Mesenchymal stem cell (in vitro differentiated cells and primary cell): ENCODE measurements at regions not wholly inside any gene's neighbourhood (a gene's known extent, or its start where the extent isn't known, plus 50 kb on each side); places are given as distances from the start of the nearest gene placed in this dataset.
A peak's percentile ranks its signal among the peaks of the same experiment; 100 is the strongest.

Experiments used
- DNase-seq: peaks from one replicate; pipeline ENCODE4 v3.0.0-alpha.2; 2013
- H2AFZ ChIP-seq: one replicate; pipeline ENCODE4 v1.6.1; 2013; ENCODE audit warnings: low read depth, mild to moderate bottlenecking, control low read depth, inconsistent platforms, low read length, moderate library complexity
- H2AK5ac ChIP-seq: 2 replicates; pipeline ENCODE4 v1.6.1; 2013; ENCODE audit warnings: low read length, moderate library complexity, mild to moderate bottlenecking, inconsistent platforms; ENCODE audit not compliant: severe bottlenecking
- H2BK120ac ChIP-seq: one replicate; pipeline ENCODE4 v1.6.1; 2013; ENCODE audit warnings: low read depth, mild to moderate bottlenecking, inconsistent platforms, low read length, moderate library complexity
- H2BK12ac ChIP-seq, 2 experiments: one replicate each; pipeline ENCODE4 v1.6.1; 2013; ENCODE audit warnings: inconsistent platforms in 2 of 2, low read length in 2 of 2, mild to moderate bottlenecking in 2 of 2, moderate library complexity in 2 of 2, control low read depth in 1 of 2
- H2BK15ac ChIP-seq: one replicate; pipeline ENCODE4 v1.6.1; 2013; ENCODE audit warnings: mild to moderate bottlenecking, low read depth, inconsistent platforms; ENCODE audit not compliant: poor library complexity, severe bottlenecking
- H2BK5ac ChIP-seq: 2 replicates; pipeline ENCODE4 v1.6.1; 2013; ENCODE audit warnings: low read depth, mild to moderate bottlenecking, low read length, control low read depth, inconsistent platforms; ENCODE audit not compliant: poor library complexity, severe bottlenecking
- H3K14ac ChIP-seq, 2 experiments: one replicate each; pipeline ENCODE4 v1.6.1; 2013; ENCODE audit warnings: inconsistent platforms in 2 of 2, low read length in 2 of 2, control low read depth in 1 of 2, mild to moderate bottlenecking in 1 of 2, moderate library complexity in 1 of 2
- H3K18ac ChIP-seq, 2 experiments: one replicate each; pipeline ENCODE4 v1.6.1; 2013; ENCODE audit warnings: inconsistent platforms in 2 of 2, low read length in 2 of 2, control low read depth in 1 of 2, low read depth in 1 of 2, mild to moderate bottlenecking in 1 of 2
- H3K23ac ChIP-seq, 2 experiments: one replicate each; pipeline ENCODE4 v1.6.1; 2013; ENCODE audit warnings: inconsistent platforms in 2 of 2, low read length in 2 of 2, mild to moderate bottlenecking in 2 of 2, moderate library complexity in 2 of 2, control low read depth in 1 of 2
- H3K27ac ChIP-seq: 2 replicates; pipeline ENCODE4 v1.5.1; 2013; ENCODE audit warnings: mild to moderate bottlenecking, moderate library complexity, low read length, control low read depth, inconsistent platforms; ENCODE audit not compliant: poor library complexity, severe bottlenecking
- H3K27me3 ChIP-seq, 2 experiments: 2 replicates each; pipeline versions ENCODE4 v1.6.1 to v1.7.0; 2013; ENCODE audit warnings: low read length in 2 of 2, mild to moderate bottlenecking in 2 of 2, moderate library complexity in 2 of 2, control low read depth in 1 of 2, inconsistent platforms in 1 of 2; ENCODE audit not compliant: control insufficient read depth in 1 of 2, insufficient read depth in 1 of 2
- H3K36me3 ChIP-seq, 2 experiments: 2 replicates each; pipeline versions ENCODE4 v1.6.1 to v1.7.0; 2013; ENCODE audit warnings: low read length in 2 of 2, control low read depth in 1 of 2, inconsistent platforms in 1 of 2, low read depth in 1 of 2, mild to moderate bottlenecking in 1 of 2; ENCODE audit not compliant: insufficient read depth in 2 of 2, control insufficient read depth in 1 of 2
- H3K4ac ChIP-seq, 2 experiments: one replicate each; pipeline ENCODE4 v1.6.1; 2013; ENCODE audit warnings: inconsistent platforms in 2 of 2, low read length in 2 of 2, mild to moderate bottlenecking in 2 of 2, moderate library complexity in 2 of 2, control low read depth in 1 of 2, low read depth in 1 of 2
- H3K4me1 ChIP-seq: 2 replicates; pipeline ENCODE4 v1.6.1; 2013; ENCODE audit warnings: low read depth, low read length, control low read depth; ENCODE audit not compliant: control insufficient read depth, insufficient read depth
- H3K4me2 ChIP-seq: 2 replicates; pipeline ENCODE4 v1.6.1; 2013; ENCODE audit warnings: low read length, mild to moderate bottlenecking, inconsistent platforms; ENCODE audit not compliant: poor library complexity, severe bottlenecking
- H3K4me3 ChIP-seq, 2 experiments: 2 replicates each; pipeline versions ENCODE4 v1.5.1 to v1.7.0; 2013; ENCODE audit warnings: low read length in 2 of 2, mild to moderate bottlenecking in 2 of 2, control low read depth in 1 of 2, low read depth in 1 of 2; ENCODE audit not compliant: insufficient read depth in 1 of 2
- H3K79me1 ChIP-seq: replicated peaks from 2 replicates; pipeline ENCODE4 v1.6.1; 2013; ENCODE audit warnings: mild to moderate bottlenecking, control low read depth, low read length, inconsistent platforms; ENCODE audit not compliant: poor library complexity, severe bottlenecking
- H3K9ac ChIP-seq: 2 replicates; pipeline ENCODE4 v1.7.0; 2013; ENCODE audit warnings: mild to moderate bottlenecking, low read length, moderate library complexity
- H3K9me3 ChIP-seq: 2 replicates; pipeline ENCODE4 v1.7.0; 2013; ENCODE audit warnings: mild to moderate bottlenecking, low read length; ENCODE audit not compliant: control insufficient read depth
- H4K8ac ChIP-seq: one replicate; pipeline ENCODE4 v1.6.1; 2013; ENCODE audit warnings: inconsistent platforms, mild to moderate bottlenecking, low read length, moderate library complexity
- H4K91ac ChIP-seq: one replicate; pipeline ENCODE4 v1.6.1; 2013; ENCODE audit warnings: mild to moderate bottlenecking, low read length, inconsistent platforms
- WGBS: methylation state at CpG from one replicate; pipeline ENCODE4 v1.1.7; 2013; ENCODE audit warnings: mixed read lengths; 5-methylcytosine and 5-hydroxymethylcytosine counted together

DNA sequence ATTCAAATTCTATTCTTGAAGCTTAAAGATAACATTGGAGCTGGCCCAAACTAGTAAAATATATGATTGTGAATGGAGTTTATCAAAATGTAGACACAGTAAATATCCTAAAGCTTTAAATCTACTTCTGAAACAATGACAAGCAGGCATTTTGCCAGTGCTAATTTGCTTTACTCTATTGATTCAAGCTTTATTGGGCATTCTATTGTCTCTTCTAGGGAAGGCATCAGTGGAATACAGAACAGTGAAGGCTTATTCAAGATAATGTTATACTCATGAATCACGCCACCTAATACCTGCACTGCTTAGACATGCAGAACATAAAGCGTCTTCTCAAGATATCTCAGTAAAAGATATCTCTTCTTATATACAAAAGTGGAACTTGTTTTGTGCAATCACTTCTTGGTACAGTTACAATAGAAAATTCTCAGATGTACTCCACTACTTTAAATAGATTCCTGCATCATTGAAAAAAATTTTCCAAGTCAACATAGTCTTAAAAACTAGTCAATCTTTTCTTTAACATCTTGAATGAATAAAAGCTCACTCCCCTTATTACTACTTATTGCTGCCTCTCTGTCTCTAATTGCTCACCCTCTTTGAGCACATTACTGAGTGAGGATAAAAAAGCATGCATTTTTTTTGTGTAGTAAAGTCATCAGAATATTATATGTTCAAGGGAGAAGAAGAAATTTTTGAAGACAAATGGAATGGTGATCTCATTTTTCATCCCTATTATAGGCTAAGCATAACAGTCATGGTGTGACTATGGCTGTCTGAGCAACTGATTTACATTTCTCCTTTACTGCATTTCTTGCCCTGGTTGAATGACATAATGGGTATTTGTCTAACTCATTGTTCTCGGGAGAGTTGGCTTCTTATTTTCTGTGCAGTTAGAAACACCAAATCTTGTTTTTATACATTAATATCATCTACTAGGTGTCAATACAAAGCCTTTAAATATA lies 98.0 kb upstream of the E2F7 start:
- Histone ChIP-seq H3K18ac (no peak overlapping the region), H2AFZ (no peak overlapping the region), H3K4ac (no peak overlapping the region), H3K9me3 (no peaks in the 10 kb centered on the region), H3K4me1 (no peaks in the 10 kb centered on the region), H2AK5ac (no peak overlapping the region), H3K4me2 (no peak overlapping the region), H3K36me3 (no peaks in the 10 kb centered on the region), H3K27me3 (no peaks in the 10 kb centered on the region), H2BK12ac (no peak overlapping the region), H3K9ac (no peak overlapping the region), H3K4me3 (no peak overlapping the region), H3K14ac (no peak overlapping the region), H2BK5ac (no peak overlapping the region), H3K79me1 (no peaks in the 10 kb centered on the region), H3K23ac (no peak overlapping the region), H2BK120ac (no peak overlapping the region), H4K8ac (no peak overlapping the region), H3K27ac (no peak overlapping the region), H2BK15ac (no peak overlapping the region), H4K91ac (no peak overlapping the region)
- no CpG with 5 or more reads among the region's 3 CpGs for WGBS
- no peak for DNase-seq

DNA sequence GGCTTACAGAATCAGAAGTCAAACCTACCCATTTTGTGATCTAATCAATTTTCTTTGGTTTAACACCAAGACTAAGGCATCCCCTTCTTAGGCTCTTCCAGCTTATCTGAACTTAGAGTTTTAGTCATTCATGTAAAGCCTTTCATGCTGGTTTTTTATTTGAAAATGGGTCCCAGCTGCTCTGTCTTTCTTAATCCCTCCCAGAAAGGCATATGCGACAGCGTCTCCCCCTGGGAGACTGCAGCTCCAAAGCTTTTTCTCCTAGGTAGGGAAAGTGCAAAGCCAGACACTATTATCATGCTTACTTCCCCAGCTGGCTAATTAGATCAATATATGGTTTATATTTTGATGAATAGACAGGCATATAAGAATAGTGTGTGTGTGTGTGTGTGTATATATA lies 96.6 kb upstream of the E2F7 start:
- H2AK5ac ChIP-seq, result no peak overlapping the region
- H3K27ac ChIP-seq, result no peak overlapping the region
- H3K79me1 ChIP-seq, result no peaks in the 10 kb centered on the region
- no peak overlapping the region for H2BK120ac ChIP-seq
- no peak overlapping the region for H3K4me3 ChIP-seq
- H2AFZ ChIP-seq, result no peak overlapping the region
- H3K27me3 ChIP-seq, result no peaks in the 10 kb centered on the region
- no peak overlapping the region for H3K4ac ChIP-seq
- H3K4me1 ChIP-seq, result no peaks in the 10 kb centered on the region
- H2BK12ac ChIP-seq, result no peak overlapping the region
- H2BK5ac ChIP-seq, result no peak overlapping the region
- H3K14ac ChIP-seq, result no peak overlapping the region
- no peak overlapping the region for H2BK15ac ChIP-seq
- no peak overlapping the region for H3K18ac ChIP-seq
- 49% methylated on average over 2 of the region's 2 CpGs for WGBS
- no peak overlapping the region for H3K23ac ChIP-seq
- no peak overlapping the region for H3K9ac ChIP-seq
- H3K36me3 ChIP-seq, result no peaks in the 10 kb centered on the region
- DNase-seq, result no peak
- H4K91ac ChIP-seq, result no peak overlapping the region
- H4K8ac ChIP-seq, result no peak overlapping the region
- no peaks in the 10 kb centered on the region for H3K9me3 ChIP-seq
- H3K4me2 ChIP-seq, result no peak overlapping the region

GRCh38 chr12:77160931-77161330 lies 95.6 kb upstream of the E2F7 start:
- no peak overlapping the region for H3K18ac ChIP-seq
- H3K79me1 ChIP-seq, result no peaks in the 10 kb centered on the region
- H2BK120ac ChIP-seq, result no peak overlapping the region
- no peak for DNase-seq
- H4K91ac ChIP-seq, result no peak overlapping the region
- no peak overlapping the region for H3K14ac ChIP-seq
- H2BK15ac ChIP-seq, result no peak overlapping the region
- no peak overlapping the region for H2BK5ac ChIP-seq
- no peaks in the 10 kb centered on the region for H3K9me3 ChIP-seq
- H3K4me2 ChIP-seq, result no peak overlapping the region
- no peak overlapping the region for H2AK5ac ChIP-seq
- H2AFZ ChIP-seq, result no peak overlapping the region
- H3K9ac ChIP-seq, result no peak overlapping the region
- H3K4me1 ChIP-seq, result no peaks in the 10 kb centered on the region
- H4K8ac ChIP-seq, result no peak overlapping the region
- no peaks in the 10 kb centered on the region for H3K27me3 ChIP-seq
- H3K27ac ChIP-seq, result no peak overlapping the region
- no peaks in the 10 kb centered on the region for H3K36me3 ChIP-seq
- H3K4me3 ChIP-seq, result no peak overlapping the region
- H3K23ac ChIP-seq, result no peak overlapping the region
- H2BK12ac ChIP-seq, result no peak overlapping the region
- H3K4ac ChIP-seq, result no peak overlapping the region

DNA sequence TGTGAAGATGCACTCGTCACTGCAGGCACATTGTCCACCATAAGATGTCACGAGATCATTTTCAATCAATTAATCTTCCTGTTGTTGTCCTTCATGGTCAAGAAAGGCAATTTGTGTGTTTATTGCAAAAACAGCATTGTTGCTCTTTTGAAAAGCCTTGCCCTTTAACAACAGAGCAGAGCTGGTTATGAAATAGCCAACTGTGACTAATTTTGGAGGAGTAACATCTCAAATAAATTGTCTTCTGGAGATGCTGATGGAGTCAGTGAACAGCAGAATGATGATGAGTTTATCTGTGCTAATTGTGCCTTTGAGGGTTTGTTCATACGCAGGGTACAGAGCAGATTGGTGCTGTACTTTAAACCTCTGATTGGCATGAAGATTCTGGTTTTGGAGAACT lies 88.3 kb upstream of the E2F7 start:
- Histone ChIP-seq H2BK12ac (no peak overlapping the region), H2BK15ac (no peak overlapping the region), H3K23ac (no peak overlapping the region), H3K27me3 (no peaks in the 10 kb centered on the region), H3K4me3 (no peak overlapping the region), H4K91ac (no peak overlapping the region), H3K18ac (no peak overlapping the region), H3K9me3 (peaks cover 8% of the 10 kb centered on the region), H3K4me1 (no peaks in the 10 kb centered on the region), H3K4ac (no peak overlapping the region), H2BK120ac (no peak overlapping the region), H3K9ac (peak overlapping the region; percentile 43), H3K4me2 (no peak overlapping the region), H3K27ac (no peak overlapping the region), H2AK5ac (no peak overlapping the region), H3K36me3 (no peaks in the 10 kb centered on the region), H2AFZ (no peak overlapping the region), H3K79me1 (no peaks in the 10 kb centered on the region), H2BK5ac (no peak overlapping the region), H3K14ac (no peak overlapping the region), H4K8ac (no peak overlapping the region)
- no peak for DNase-seq
- WGBS, result 84% methylated on average over 3 of the region's 3 CpGs
